ENCODE measurements at regions not wholly inside any gene's neighbourhood (a gene's known extent, or its start where the extent isn't known, plus 50 kb on each side); places are given as distances from the start of the nearest gene placed in this dataset.

DNA sequence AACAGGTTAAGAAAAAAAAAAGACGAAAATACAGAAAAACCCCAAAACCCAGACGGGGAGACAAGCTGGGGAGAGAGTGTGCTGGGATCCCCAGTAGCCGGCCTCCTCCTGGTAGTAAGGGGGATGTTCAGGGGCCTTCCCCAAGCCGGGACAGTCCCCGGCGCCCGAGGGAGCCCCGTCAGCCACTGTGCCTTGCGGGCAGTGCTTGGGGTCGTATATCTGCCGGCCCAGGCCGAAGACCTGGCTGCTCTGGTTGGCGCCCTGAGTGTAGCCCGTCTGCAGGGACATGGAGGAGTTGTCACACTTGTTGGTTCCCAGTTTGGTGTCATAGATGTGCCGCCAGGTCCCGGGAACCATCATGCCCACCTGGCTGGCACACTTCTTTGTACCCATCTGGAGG, 287.2 kb upstream of the GADL1 start:
- TF ChIP-seq, protein P1, sequence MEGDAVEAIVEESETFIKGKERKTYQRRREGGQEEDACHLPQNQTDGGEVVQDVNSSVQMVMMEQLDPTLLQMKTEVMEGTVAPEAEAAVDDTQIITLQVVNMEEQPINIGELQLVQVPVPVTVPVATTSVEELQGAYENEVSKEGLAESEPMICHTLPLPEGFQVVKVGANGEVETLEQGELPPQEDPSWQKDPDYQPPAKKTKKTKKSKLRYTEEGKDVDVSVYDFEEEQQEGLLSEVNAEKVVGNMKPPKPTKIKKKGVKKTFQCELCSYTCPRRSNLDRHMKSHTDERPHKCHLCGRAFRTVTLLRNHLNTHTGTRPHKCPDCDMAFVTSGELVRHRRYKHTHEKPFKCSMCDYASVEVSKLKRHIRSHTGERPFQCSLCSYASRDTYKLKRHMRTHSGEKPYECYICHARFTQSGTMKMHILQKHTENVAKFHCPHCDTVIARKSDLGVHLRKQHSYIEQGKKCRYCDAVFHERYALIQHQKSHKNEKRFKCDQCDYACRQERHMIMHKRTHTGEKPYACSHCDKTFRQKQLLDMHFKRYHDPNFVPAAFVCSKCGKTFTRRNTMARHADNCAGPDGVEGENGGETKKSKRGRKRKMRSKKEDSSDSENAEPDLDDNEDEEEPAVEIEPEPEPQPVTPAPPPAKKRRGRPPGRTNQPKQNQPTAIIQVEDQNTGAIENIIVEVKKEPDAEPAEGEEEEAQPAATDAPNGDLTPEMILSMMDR (IDR thresholded peaks at IDR 0.05): no peak
- no peak for TF ChIP-seq POLR2A (IDR thresholded peaks at IDR 0.05)

All from esophagus squamous epithelium (tissue), 4 donors.